IMR-90 (cell line): ENCODE measurements at regions not wholly inside any gene's neighbourhood (a gene's known extent, or its start where the extent isn't known, plus 50 kb on each side); places are given as distances from the start of the nearest gene placed in this dataset.
A peak's percentile ranks its signal among the peaks of the same experiment; 100 is the strongest.

Experiments
- ATAC-seq: fragments of 200-7000 bp; cut with Tn5 transposase; 2 replicates; pipeline ENCODE4 v1.9.1; 2020; ENCODE audit warnings: low read depth, mild to moderate bottlenecking, moderate library complexity
- BruUV-seq: library from RNA; stranded (reverse); fragments of 400-500 nt; replicated peaks from 2 replicates; lab custom pipeline; 2021; lab: Mats Ljungman, UMichigan
- CTCF ChIA-PET: fragments of 300-600 bp; formaldehyde crosslinking; extraction: SDS; loops from one replicate; lab custom pipeline; 2021; ENCODE audit warnings: antibody characterized with exemption; lab: Yijun Ruan, JAX
- POLR2A ChIA-PET: fragments of 300-600 bp; sonication (Branson Sonifier 250); formaldehyde crosslinking; loops from one replicate; lab custom pipeline; 2022; ENCODE audit warnings: antibody characterized with exemption; ENCODE audit not compliant: unreplicated experiment; lab: Charles Lee
- DNase-seq: peaks from one replicate; pipeline ENCODE4 v3.0.0; 2013
- H2AFZ ChIP-seq: replicated peaks from 2 replicates; pipeline ENCODE3; 2013; ENCODE audit warnings: low read length, mild to moderate bottlenecking; ENCODE audit not compliant: poor library complexity
- H2AK5ac ChIP-seq: 2 replicates; pipeline ENCODE4 v1.6.1; 2013; ENCODE audit warnings: low read depth, low read length, inconsistent platforms
- H2AK9ac ChIP-seq: replicated peaks from 2 replicates; pipeline ENCODE3; 2013; ENCODE audit warnings: mild to moderate bottlenecking, low read depth, low read length, moderate library complexity; ENCODE audit not compliant: poor library complexity
- H2BK120ac ChIP-seq: 2 replicates; pipeline ENCODE4 v1.6.1; 2013; ENCODE audit warnings: low read depth, low read length, inconsistent platforms
- H2BK15ac ChIP-seq: 3 replicates; pipeline ENCODE4 v1.6.1; 2013; ENCODE audit warnings: low read depth, low read length, inconsistent platforms
- H2BK20ac ChIP-seq: 2 replicates; pipeline ENCODE4 v1.6.1; 2013; ENCODE audit warnings: low read depth, mild to moderate bottlenecking, inconsistent platforms, low read length, moderate library complexity
- H2BK5ac ChIP-seq: 2 replicates; pipeline ENCODE4 v1.6.1; 2013; ENCODE audit warnings: mild to moderate bottlenecking, low read depth, low read length, inconsistent platforms; ENCODE audit not compliant: poor library complexity, severe bottlenecking
- H3K14ac ChIP-seq: replicated peaks from 2 replicates; pipeline ENCODE4 v1.6.1; 2013; ENCODE audit warnings: low read depth, low read length, inconsistent platforms
- H3K18ac ChIP-seq: 2 replicates; pipeline ENCODE4 v1.6.1; 2013; ENCODE audit warnings: low read depth, low read length, control low read depth
- H3K23ac ChIP-seq: 2 replicates; pipeline ENCODE4 v1.6.1; 2013; ENCODE audit warnings: low read depth, low read length, inconsistent platforms
- H3K27ac ChIP-seq: 2 replicates; pipeline ENCODE4 v1.5.1; 2013; ENCODE audit warnings: mild to moderate bottlenecking, control low read depth, low read length; ENCODE audit not compliant: insufficient read depth
- H3K27me3 ChIP-seq: 2 replicates; pipeline ENCODE4 v1.6.1; 2013; ENCODE audit warnings: low read length; ENCODE audit not compliant: control insufficient read depth, insufficient read depth
- H3K36me3 ChIP-seq: 2 replicates; pipeline ENCODE4 v1.6.1; 2013; ENCODE audit warnings: low read length, mixed read lengths; ENCODE audit not compliant: control insufficient read depth, insufficient read depth
- H3K4ac ChIP-seq: 2 replicates; pipeline ENCODE4 v1.6.1; 2013; ENCODE audit warnings: low read depth, low read length, inconsistent platforms
- H3K4me1 ChIP-seq: 2 replicates; pipeline ENCODE4 v1.6.1; 2013; ENCODE audit warnings: low read length, mixed read lengths; ENCODE audit not compliant: control insufficient read depth, insufficient read depth
- H3K4me2 ChIP-seq: 2 replicates; pipeline ENCODE4 v1.6.1; 2013; ENCODE audit warnings: low read depth, mild to moderate bottlenecking, control low read depth, low read length, moderate library complexity
- H3K4me3 ChIP-seq: 2 replicates; pipeline ENCODE4 v1.5.1; 2013; ENCODE audit warnings: low read depth, mild to moderate bottlenecking, control low read depth, low read length, moderate library complexity; ENCODE audit not compliant: insufficient read depth
- H3K56ac ChIP-seq: 2 replicates; pipeline ENCODE4 v1.6.1; 2013; ENCODE audit warnings: low read length, inconsistent platforms; ENCODE audit not compliant: insufficient read depth; ENCODE audit errors: extremely low read depth
- H3K79me1 ChIP-seq, 2 experiments: 2 replicates each; pipeline ENCODE4 v1.6.1; 2013; ENCODE audit warnings: low read length in 2 of 2, inconsistent platforms in 1 of 2, low read depth in 1 of 2
- H3K9ac ChIP-seq: 2 replicates; pipeline ENCODE4 v1.6.1; 2013; ENCODE audit warnings: low read depth, low read length, control low read depth
- H3K9me1 ChIP-seq: 2 replicates; pipeline ENCODE4 v1.6.1; 2013; ENCODE audit warnings: low read length, inconsistent platforms; ENCODE audit not compliant: insufficient read depth
- H3K9me3 ChIP-seq: 2 replicates; pipeline ENCODE4 v1.6.1; 2013; ENCODE audit warnings: low read length; ENCODE audit not compliant: control insufficient read depth, insufficient read depth
- H4K20me1 ChIP-seq: 2 replicates; pipeline ENCODE4 v1.6.1; 2013; ENCODE audit warnings: low read length, inconsistent platforms; ENCODE audit not compliant: insufficient read depth
- H4K5ac ChIP-seq: 2 replicates; pipeline ENCODE4 v1.6.1; 2013; ENCODE audit warnings: mild to moderate bottlenecking, low read depth, low read length, control low read depth
- H4K8ac ChIP-seq, 2 experiments: 2 replicates each; pipeline ENCODE4 v1.6.1; 2013; ENCODE audit warnings: low read depth in 2 of 2, low read length in 2 of 2, control low read depth in 1 of 2, inconsistent platforms in 1 of 2
- H4K91ac ChIP-seq: 2 replicates; pipeline ENCODE4 v1.6.1; 2013; ENCODE audit warnings: low read depth, low read length, inconsistent platforms; ENCODE audit not compliant: insufficient read depth
- BHLHE40 ChIP-seq: fragments of 150-350 bp; IDR thresholded peaks from 2 replicates; pipeline ENCODE4 v1.6.1; 2016; ENCODE audit warnings: mild to moderate bottlenecking, low read depth, low read length
- CEBPB ChIP-seq: IDR thresholded peaks from 2 replicates; pipeline ENCODE4 v1.6.1; 2012; ENCODE audit warnings: low read depth, low read length, improper control_type of control experiment
- CHD1 ChIP-seq: IDR thresholded peaks from 2 replicates; pipeline ENCODE4 v1.6.1; 2012; ENCODE audit warnings: low read depth, low read length, improper control_type of control experiment
- FOS ChIP-seq: fragments of 150-350 bp; IDR thresholded peaks from 2 replicates; pipeline ENCODE4 v1.6.1; 2016; ENCODE audit warnings: low read depth, low read length
- MAFK ChIP-seq: IDR thresholded peaks from 2 replicates; pipeline ENCODE4 v1.6.1; 2012; ENCODE audit warnings: low read depth, low read length, improper control_type of control experiment
- MAZ ChIP-seq: IDR thresholded peaks from 2 replicates; pipeline ENCODE4 v1.6.1; 2012; ENCODE audit warnings: low read depth, mild to moderate bottlenecking, low read length, improper control_type of control experiment, moderate library complexity, borderline replicate concordance
- MXI1 ChIP-seq: IDR thresholded peaks from 2 replicates; pipeline ENCODE4 v1.6.1; 2012; ENCODE audit warnings: low read depth, mild to moderate bottlenecking, low read length, moderate library complexity, borderline replicate concordance
- NFE2L2 ChIP-seq: fragments of 150-350 bp; IDR thresholded peaks from 2 replicates; pipeline ENCODE4 v1.6.1; 2016; ENCODE audit warnings: low read depth, mild to moderate bottlenecking, low read length
- POLR2A ChIP-seq: IDR thresholded peaks from 2 replicates; pipeline ENCODE4 v1.6.1; 2012; ENCODE audit warnings: mild to moderate bottlenecking, low read depth, low read length
- RAD21 ChIP-seq: IDR thresholded peaks from 2 replicates; pipeline ENCODE4 v1.6.1; 2012; ENCODE audit warnings: low read length, improper control_type of control experiment
- RCOR1 ChIP-seq: IDR thresholded peaks from 2 replicates; pipeline ENCODE4 v1.6.1; 2012; ENCODE audit warnings: mild to moderate bottlenecking, low read length, improper control_type of control experiment; ENCODE audit not compliant: insufficient replicate concordance
- RFX5 ChIP-seq: IDR thresholded peaks from 2 replicates; pipeline ENCODE4 v1.8.0; 2012; ENCODE audit warnings: low read depth, mild to moderate bottlenecking, low read length, moderate library complexity
- SMC3 ChIP-seq: fragments of 150-350 bp; IDR thresholded peaks from 2 replicates; pipeline ENCODE4 v1.6.1; 2016; ENCODE audit warnings: low read depth, mild to moderate bottlenecking, antibody characterized with exemption, low read length, moderate library complexity
- WGBS, 2 experiments: methylation state at CpG; one replicate each; pipeline versions ENCODE4 v1.1.5 to v1.1.7; 2013; ENCODE audit warnings: missing lambda C conversion rate in 2 of 2; ENCODE audit not compliant: insufficient read length in 1 of 2; ENCODE audit errors: extremely low coverage in 2 of 2; 5-methylcytosine and 5-hydroxymethylcytosine counted together
- dilution Hi-C: fragments of 300-500 bp; cut with HindIII; formaldehyde crosslinking; loops from one replicate; pipeline ENCODE4 v1.14.3; 2018; ENCODE audit warnings: low sequenced_read_pairs; ENCODE audit not compliant: unreplicated experiment
- in situ Hi-C: fragments of 300-500 bp; cut with MboI; formaldehyde crosslinking; loops from 3 replicates; pipeline ENCODE4 v1.14.3; 2019; ENCODE audit warnings: low sequenced_read_pairs, inconsistent platforms, mixed read lengths
- intact Hi-C: fragments of 100-400 bp; cut with micrococcal nuclease; formaldehyde crosslinking; loops from 2 replicates; pipeline ENCODE4 v1.10.0; 2022
- TF ChIP-seq, protein P1 (sequence below): fragments of 150-350 bp; IDR thresholded peaks from 2 replicates; pipeline ENCODE4 v1.6.1; 2016; ENCODE audit warnings: low read depth, mild to moderate bottlenecking, low read length, moderate library complexity, borderline replicate concordance
- TF ChIP-seq, protein P2 (sequence below): conservative IDR thresholded peaks from 2 replicates; pipeline ENCODE4 v1.5.1; 2012; ENCODE audit warnings: mild to moderate bottlenecking, low read depth, low read length, improper control_type of control experiment
- TF ChIP-seq, protein P3 (sequence below): fragments of 150-350 bp; IDR thresholded peaks from 2 replicates; pipeline ENCODE4 v1.6.1; 2017; ENCODE audit warnings: mild to moderate bottlenecking, antibody characterized with exemption, low read length, low read depth

DNA sequence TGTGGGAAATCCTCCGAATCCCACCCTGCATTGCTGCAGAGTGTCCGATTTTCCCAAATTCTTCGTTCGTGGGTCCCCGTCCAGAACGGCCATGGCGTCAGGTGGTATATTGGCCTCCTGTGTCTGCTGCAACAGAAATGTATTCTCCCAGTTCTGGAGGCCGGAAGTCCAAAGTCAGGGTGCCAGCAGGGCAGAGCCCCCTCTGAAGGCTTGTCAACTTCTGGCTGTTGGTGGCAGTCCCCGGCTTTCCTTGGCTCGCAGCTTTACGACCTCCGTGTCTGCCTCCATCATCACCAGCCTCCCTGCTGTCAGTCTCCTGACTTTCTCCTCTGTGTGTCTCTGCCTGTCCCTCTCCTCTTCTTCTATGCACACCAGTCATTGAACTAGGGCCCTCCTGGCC lies 142.1 kb upstream of the FOXF1 start:
- peak overlapping the region; percentile 91; the same call in 1 of the 2 replicates for H2BK120ac ChIP-seq
- DNase-seq (no peak), ATAC-seq (no peak)
- H3K9me1 ChIP-seq, result peaks cover 20% of the 10 kb centered on the region
- no peak overlapping the region for H3K9ac ChIP-seq
- no peak overlapping the region for H2AFZ ChIP-seq
- H2BK20ac ChIP-seq, result peak overlapping the region; percentile 90
- peak overlapping the region; percentile 60; the same call in 1 of the 2 replicates for H3K14ac ChIP-seq
- no peak overlapping the region for H2AK9ac ChIP-seq
- no peak overlapping the region for H3K27ac ChIP-seq
- CTCF ChIA-PET, result no interaction called here
- H3K4ac ChIP-seq, result peak overlapping the region; percentile 69
- in situ Hi-C loops (no loop called here), dilution Hi-C loops (no loop called here), intact Hi-C loops (loop anchor here (10.0 kb wide), 1 partner anchor 293 kb away; no protein-coding TSS in a partner anchor)
- H3K18ac ChIP-seq, result peak overlapping the region; percentile 75; the same call in 1 of the 2 replicates
- BruUV-seq, result no TSS peak
- no peak for TF ChIP-seq RFX5
- TF ChIP-seq, protein P1, sequence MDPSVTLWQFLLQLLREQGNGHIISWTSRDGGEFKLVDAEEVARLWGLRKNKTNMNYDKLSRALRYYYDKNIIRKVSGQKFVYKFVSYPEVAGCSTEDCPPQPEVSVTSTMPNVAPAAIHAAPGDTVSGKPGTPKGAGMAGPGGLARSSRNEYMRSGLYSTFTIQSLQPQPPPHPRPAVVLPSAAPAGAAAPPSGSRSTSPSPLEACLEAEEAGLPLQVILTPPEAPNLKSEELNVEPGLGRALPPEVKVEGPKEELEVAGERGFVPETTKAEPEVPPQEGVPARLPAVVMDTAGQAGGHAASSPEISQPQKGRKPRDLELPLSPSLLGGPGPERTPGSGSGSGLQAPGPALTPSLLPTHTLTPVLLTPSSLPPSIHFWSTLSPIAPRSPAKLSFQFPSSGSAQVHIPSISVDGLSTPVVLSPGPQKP, result no peak
- TF ChIP-seq NFE2L2, result no peak
- no peak for TF ChIP-seq MXI1
- TF ChIP-seq, protein P2, sequence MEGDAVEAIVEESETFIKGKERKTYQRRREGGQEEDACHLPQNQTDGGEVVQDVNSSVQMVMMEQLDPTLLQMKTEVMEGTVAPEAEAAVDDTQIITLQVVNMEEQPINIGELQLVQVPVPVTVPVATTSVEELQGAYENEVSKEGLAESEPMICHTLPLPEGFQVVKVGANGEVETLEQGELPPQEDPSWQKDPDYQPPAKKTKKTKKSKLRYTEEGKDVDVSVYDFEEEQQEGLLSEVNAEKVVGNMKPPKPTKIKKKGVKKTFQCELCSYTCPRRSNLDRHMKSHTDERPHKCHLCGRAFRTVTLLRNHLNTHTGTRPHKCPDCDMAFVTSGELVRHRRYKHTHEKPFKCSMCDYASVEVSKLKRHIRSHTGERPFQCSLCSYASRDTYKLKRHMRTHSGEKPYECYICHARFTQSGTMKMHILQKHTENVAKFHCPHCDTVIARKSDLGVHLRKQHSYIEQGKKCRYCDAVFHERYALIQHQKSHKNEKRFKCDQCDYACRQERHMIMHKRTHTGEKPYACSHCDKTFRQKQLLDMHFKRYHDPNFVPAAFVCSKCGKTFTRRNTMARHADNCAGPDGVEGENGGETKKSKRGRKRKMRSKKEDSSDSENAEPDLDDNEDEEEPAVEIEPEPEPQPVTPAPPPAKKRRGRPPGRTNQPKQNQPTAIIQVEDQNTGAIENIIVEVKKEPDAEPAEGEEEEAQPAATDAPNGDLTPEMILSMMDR, result no peak
- no peak for TF ChIP-seq POLR2A
- no peak for TF ChIP-seq CEBPB
- TF ChIP-seq CHD1, result no peak
- TF ChIP-seq BHLHE40, result no peak
- no peak for TF ChIP-seq RAD21
- TF ChIP-seq RCOR1, result no peak
- TF ChIP-seq MAZ, result no peak
- TF ChIP-seq MAFK, result no peak
- TF ChIP-seq FOS, result no peak
- no peak for TF ChIP-seq SMC3
- TF ChIP-seq, protein P3, sequence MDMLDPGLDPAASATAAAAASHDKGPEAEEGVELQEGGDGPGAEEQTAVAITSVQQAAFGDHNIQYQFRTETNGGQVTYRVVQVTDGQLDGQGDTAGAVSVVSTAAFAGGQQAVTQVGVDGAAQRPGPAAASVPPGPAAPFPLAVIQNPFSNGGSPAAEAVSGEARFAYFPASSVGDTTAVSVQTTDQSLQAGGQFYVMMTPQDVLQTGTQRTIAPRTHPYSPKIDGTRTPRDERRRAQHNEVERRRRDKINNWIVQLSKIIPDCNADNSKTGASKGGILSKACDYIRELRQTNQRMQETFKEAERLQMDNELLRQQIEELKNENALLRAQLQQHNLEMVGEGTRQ, result no peak
- H2BK5ac ChIP-seq, result no peak overlapping the region
- H3K27me3 ChIP-seq, result no peaks in the 10 kb centered on the region
- no peak overlapping the region for H3K4me2 ChIP-seq
- H3K9me3 ChIP-seq, result no peaks in the 10 kb centered on the region
- no peak overlapping the region for H3K56ac ChIP-seq
- peak overlapping the region; percentile 80 for H2AK5ac ChIP-seq
- no peaks in the 10 kb centered on the region for H3K36me3 ChIP-seq
- WGBS, 2 experiments, result 85% methylated on average over 9 of the region's 12 CpGs; no CpG with 5 or more reads in 1 of the 2 experiments
- peak overlapping the region; percentile 81; the same call in 1 of the 2 replicates for H4K91ac ChIP-seq
- H4K5ac ChIP-seq, result peak overlapping the region; percentile 52; the same call in 1 of the 2 replicates
- H2BK15ac ChIP-seq, result peak overlapping the region; percentile 93; the same call in 2 of the 3 replicates
- H4K20me1 ChIP-seq, result no peaks in the 10 kb centered on the region
- H3K79me1 ChIP-seq, result peaks cover 0 to 19% of the 10 kb centered on the region in 2 experiments; a peak in 2 of 4 replicates
- H4K8ac ChIP-seq, result peak overlapping the region in 1 of 2 experiments; percentile 66; a peak in 1 of 4 replicates
- H3K4me3 ChIP-seq, result no peak overlapping the region
- POLR2A ChIA-PET, result no interaction called here
- H3K23ac ChIP-seq, result no peak overlapping the region
- H3K4me1 ChIP-seq, result peaks cover 26% of the 10 kb centered on the region
